KOPT-K1 (cell line): ENCODE measurements at regions not wholly inside any gene's neighbourhood (a gene's known extent, or its start where the extent isn't known, plus 50 kb on each side); places are given as distances from the start of the nearest gene placed in this dataset.
"Not testable (repeated sequence)": the region's sequence is repeated elsewhere in the genome, so short reads cannot be mapped to it uniquely, and the experiment has no call there.

ENCODE experiments used
- H3K27ac ChIP-seq: fragments of 200-600 bp; sonication (generic); 2 replicates; pipeline ENCODE4 v1.5.1; 2016; ENCODE audit warnings: antibody characterized with exemption, mild to moderate bottlenecking, low read depth, low read length; ENCODE audit not compliant: poor library complexity, severe bottlenecking
- H3K36me3 ChIP-seq: fragments of 200-600 bp; sonication (generic); 2 replicates; pipeline ENCODE4 v1.5.1; 2017; ENCODE audit warnings: antibody characterized with exemption, mild to moderate bottlenecking, low read length, moderate library complexity; ENCODE audit not compliant: insufficient read depth
- H3K9me3 ChIP-seq: fragments of 200-600 bp; sonication (generic); 2 replicates; pipeline ENCODE4 v1.5.1; 2017; ENCODE audit warnings: antibody characterized with exemption, low read length, mild to moderate bottlenecking; ENCODE audit not compliant: insufficient read depth, poor library complexity, severe bottlenecking

DNA sequence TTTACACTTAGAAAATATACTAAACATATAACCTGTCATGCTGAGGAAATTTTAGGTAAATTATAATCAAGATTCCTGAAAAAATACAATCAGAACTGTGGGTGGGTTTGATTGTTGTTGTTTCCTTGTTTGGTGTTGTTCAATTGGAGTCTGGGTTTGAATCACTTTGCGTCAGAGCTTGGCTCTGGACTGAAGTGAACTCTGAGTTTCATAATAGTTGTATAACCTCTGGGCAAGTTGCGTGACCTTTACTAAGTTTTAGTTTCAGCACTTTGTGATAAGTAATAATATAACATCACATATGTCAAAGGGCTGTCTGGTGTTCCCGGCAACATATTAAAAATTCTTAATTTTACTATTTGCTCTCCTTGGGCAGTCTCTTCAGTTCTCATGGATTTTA, 758.1 kb downstream of the RAPGEF2 start:
- H3K9me3 ChIP-seq, result no peaks in the 10 kb centered on the region
- no peaks in the 10 kb centered on the region for H3K36me3 ChIP-seq
- H3K27ac ChIP-seq, result no peak overlapping the region

DNA sequence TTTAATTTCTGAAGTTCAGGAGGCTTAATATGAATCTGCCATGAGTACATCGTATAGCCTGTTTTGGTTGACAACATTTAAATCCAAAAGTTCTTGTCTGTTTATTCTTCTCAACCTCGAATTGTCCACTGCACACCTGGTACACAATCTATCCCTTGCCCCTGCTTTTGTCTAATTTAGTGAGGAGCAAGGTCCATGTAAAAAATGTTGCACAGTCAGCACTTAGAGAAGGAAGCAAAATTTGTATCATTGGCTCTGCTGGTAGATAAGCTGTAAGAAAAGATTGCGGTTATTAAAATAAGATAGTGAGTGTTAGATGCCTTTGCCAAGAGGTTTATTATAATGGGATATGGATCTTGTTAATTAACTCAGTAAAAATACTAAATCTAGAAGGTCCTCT, 761.5 kb downstream of the RAPGEF2 start:
- Histone ChIP-seq H3K9me3 (no peaks in the 10 kb centered on the region), H3K27ac (no peak overlapping the region), H3K36me3 (no peaks in the 10 kb centered on the region)

DNA sequence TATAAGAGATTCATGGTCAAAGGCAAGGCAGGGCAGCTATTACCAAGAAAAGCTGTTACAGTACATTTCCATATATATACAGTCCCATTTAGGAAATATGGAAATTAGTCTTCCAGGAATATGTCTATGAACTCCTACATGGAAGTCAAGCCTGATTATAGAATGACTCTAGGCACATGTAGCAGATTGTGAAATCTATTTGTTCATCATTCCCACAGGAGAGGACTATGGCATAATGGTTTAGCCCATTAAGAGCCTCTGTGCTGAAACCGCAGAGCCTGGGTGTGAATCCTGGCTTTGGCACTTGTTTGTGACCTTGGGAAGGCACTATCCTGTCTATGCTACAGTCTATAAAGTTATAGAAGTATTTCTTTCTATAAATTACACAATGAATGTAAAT, 764.8 kb downstream of the RAPGEF2 start:
- Histone ChIP-seq H3K36me3 (no peaks in the 10 kb centered on the region), H3K27ac (no peak overlapping the region), H3K9me3 (no peaks in the 10 kb centered on the region)

DNA sequence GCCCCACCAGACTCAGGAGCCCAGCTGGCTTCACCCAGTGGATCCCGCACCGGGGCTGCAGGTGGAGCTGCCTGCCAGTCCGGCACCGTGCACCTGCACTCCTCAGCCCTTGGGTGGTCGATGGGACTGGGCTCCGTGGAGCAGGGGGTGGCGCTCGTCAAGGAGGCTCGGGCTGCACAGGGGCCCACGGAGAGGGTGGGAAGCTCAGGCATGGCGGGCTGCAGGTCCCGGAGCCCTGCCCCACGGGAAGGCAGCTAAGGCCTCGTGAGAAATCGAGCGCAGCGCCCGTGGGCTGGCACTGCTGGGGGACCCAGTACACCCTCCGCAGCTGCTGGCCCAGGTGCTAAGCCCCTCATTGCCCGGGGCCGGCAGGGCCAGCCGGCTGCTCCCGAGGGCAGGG, 766.1 kb downstream of the RAPGEF2 start:
- not testable (repeated sequence) for H3K36me3 ChIP-seq, H3K9me3 ChIP-seq, H3K27ac ChIP-seq

DNA sequence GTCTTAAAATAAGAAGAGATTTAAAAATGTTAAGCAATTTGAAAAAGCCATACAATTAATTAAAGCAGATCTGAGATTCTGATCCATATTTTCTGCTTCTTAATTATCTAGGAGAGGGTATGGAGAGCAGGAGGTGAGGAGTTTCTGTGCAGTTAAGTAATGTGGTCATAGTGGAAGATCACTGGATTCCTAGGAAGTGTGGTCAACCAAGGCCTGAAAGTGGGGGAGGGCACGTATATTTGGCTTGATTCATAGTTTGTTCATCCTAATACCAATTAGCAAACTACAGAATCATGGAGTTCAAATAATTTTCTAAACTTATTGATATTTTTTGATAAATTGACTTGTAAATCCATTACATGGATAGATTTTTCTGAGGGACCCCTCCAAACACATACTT, 768.3 kb downstream of the RAPGEF2 start:
- Histone ChIP-seq H3K36me3 (no peaks in the 10 kb centered on the region), H3K27ac (no peak overlapping the region), H3K9me3 (no peaks in the 10 kb centered on the region)

- no peaks in the 10 kb centered on the region for H3K9me3 ChIP-seq
- no peak overlapping the region for H3K27ac ChIP-seq
- H3K36me3 ChIP-seq, result no peaks in the 10 kb centered on the region
Observed at GRCh38 chr4:159881158-159881557, 778.3 kb downstream of the RAPGEF2 start.

DNA sequence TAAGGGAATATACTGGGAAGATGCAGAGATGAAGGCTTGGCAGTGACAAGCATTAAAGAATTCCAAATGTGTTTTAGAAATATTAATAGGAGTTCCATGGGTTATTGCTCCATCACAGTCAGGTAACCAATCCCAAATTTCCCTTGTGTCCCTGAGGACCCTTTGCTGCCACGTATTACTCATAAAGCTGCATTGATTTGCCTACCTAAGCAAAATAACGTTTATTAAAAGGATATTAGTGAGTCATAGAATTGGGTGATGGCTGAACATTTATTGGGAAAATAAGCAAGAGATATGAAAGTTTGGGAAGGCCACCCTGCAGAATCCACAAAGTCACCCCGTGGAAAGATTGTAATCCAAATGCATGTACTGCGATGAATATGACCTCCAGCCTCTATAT, 782.1 kb downstream of the RAPGEF2 start:
- no peak overlapping the region for H3K27ac ChIP-seq
- no peaks in the 10 kb centered on the region for H3K9me3 ChIP-seq
- no peaks in the 10 kb centered on the region for H3K36me3 ChIP-seq

DNA sequence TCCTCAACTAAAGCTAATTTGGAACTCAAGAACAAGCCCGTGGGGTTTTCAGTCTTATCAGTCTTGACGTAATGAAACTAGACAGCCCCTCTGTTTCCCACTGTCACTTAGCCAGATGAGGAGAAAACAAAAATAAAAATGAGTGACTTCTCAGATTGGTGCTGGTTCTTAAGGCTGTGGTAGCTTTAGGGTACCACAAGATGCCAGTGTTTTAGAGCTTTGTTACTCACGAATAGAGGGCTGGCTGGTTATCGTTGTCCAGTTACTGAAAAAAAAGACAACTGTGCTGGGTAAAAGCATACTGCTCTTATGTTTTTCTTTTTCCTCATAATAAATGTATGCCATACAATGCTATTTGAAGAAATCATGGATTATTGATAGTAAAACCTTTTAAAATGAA, 796.7 kb downstream of the RAPGEF2 start:
- no peaks in the 10 kb centered on the region for H3K9me3 ChIP-seq
- H3K27ac ChIP-seq, result no peak overlapping the region
- H3K36me3 ChIP-seq, result no peaks in the 10 kb centered on the region

GRCh38 chr4:159900562-159900961, 797.7 kb downstream of the RAPGEF2 start:
- Histone ChIP-seq H3K9me3 (no peaks in the 10 kb centered on the region), H3K27ac (no peak overlapping the region), H3K36me3 (no peaks in the 10 kb centered on the region)

DNA sequence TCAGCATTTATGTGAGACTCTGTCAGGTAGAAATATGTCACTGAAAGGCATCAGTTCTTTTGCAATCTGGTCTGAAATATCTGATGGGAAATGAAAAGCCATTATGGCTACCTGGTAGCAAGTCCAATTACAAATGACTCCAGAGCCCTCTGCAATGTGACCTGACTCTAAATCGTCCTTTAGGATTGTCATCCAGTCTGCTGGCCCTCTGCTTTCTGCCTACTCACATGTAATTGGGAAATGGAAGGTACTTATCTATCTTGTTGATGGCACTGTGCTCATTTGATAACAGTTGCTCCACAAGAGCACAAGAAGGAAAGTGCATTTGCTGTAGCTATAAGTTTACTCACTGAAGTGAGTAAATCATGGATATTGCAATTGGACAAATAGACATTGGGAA, 799.8 kb downstream of the RAPGEF2 start:
- H3K27ac ChIP-seq, result no peak overlapping the region
- H3K36me3 ChIP-seq, result no peaks in the 10 kb centered on the region
- no peaks in the 10 kb centered on the region for H3K9me3 ChIP-seq

DNA sequence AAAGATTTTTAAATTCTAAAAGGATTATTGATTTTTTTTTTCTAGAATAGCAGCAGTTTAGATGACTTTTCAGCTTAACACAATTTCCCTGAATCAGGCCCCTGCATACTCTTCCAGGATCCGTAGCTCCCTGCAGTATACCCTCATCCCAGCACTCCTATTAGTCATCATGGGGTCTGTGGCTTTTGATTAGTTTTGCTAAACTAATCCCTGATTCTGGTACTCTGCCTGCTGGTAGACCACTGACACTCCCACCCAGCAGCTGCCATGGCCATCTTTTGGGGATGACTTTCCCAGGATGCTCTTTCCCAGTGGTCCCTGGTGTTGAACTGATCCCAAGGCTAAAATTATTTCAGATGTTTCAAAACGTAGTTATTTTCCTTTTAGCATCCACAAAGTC, 802.0 kb downstream of the RAPGEF2 start:
- H3K27ac ChIP-seq, result no peak overlapping the region
- no peaks in the 10 kb centered on the region for H3K36me3 ChIP-seq
- no peaks in the 10 kb centered on the region for H3K9me3 ChIP-seq

DNA sequence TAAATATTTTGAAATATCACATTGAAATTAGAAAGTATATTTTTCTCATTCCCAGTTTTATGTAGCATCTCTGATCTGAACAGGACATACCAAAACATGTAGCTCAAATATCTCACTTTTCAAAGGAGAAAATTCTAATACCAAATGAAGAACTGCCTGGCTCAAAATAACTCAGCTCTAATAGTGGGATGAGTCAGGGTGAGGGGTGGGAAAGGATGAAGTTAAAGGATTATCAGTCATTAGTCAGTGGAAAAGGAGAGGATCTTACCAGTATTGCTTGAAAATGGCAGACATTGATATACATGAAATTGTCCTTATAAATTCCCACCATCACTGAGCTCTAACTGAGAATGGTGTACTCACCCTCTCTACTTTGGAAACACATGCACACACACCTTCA, 803.2 kb downstream of the RAPGEF2 start:
- Histone ChIP-seq H3K27ac (no peak overlapping the region), H3K9me3 (no peaks in the 10 kb centered on the region), H3K36me3 (no peaks in the 10 kb centered on the region)

- Histone ChIP-seq H3K27ac (no peak overlapping the region), H3K36me3 (no peaks in the 10 kb centered on the region), H3K9me3 (no peaks in the 10 kb centered on the region)
Observed at GRCh38 chr4:159906517-159906916, 803.6 kb downstream of the RAPGEF2 start.

GRCh38 chr4:159910721-159911120, 807.8 kb downstream of the RAPGEF2 start:
- H3K36me3 ChIP-seq, result no peaks in the 10 kb centered on the region
- no peak overlapping the region for H3K27ac ChIP-seq
- no peaks in the 10 kb centered on the region for H3K9me3 ChIP-seq

GRCh38 chr4:159922119-159922518, 819.2 kb downstream of the RAPGEF2 start:
- Histone ChIP-seq H3K36me3 (no peaks in the 10 kb centered on the region), H3K9me3 (peaks cover 8% of the 10 kb centered on the region), H3K27ac (no peak overlapping the region)

DNA sequence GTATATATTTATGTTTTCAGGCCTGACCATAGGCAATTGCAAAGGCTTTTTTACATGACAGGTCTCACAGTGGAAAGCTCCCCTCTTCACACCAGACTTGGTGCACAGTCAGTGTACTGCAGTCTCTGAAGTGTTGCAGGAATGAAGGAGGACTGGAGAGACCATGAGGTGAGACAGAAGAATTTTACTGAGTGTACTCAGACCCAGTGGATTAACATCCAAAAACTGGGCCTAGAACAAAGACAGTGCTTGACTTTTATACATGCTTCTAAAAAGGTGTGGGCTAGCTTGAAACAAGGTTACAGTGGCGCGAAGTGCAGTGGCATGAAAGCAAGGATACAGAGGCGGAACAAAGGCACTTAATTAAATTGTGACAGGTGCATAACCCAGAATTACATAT, 822.9 kb downstream of the RAPGEF2 start:
- Histone ChIP-seq H3K27ac (no peak overlapping the region), H3K36me3 (no peaks in the 10 kb centered on the region), H3K9me3 (peaks cover 8% of the 10 kb centered on the region)

DNA sequence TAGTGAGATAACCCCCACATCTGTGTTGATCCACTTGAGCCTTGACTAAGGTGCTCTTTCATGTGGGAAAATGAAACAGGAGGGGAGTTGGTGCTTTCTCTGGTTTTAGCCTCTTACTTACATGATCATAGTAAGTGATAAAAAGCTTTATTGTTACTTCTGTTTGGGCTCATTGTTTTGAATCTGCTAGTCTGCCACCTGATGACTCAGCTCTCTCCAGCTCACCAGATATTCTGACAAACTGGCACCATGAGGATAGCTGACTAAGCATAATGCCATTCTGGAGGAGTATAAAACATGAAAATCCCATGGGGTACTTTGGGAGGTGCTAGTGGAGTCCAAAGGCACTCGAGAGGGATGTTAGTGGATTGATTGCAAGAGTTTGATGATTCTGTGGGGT, 824.0 kb downstream of the RAPGEF2 start:
- H3K36me3 ChIP-seq, result no peaks in the 10 kb centered on the region
- no peak overlapping the region for H3K27ac ChIP-seq
- peaks cover 8% of the 10 kb centered on the region for H3K9me3 ChIP-seq
